ENCODE measurements at regions not wholly inside any gene's neighbourhood (a gene's known extent, or its start where the extent isn't known, plus 50 kb on each side); places are given as distances from the start of the nearest gene placed in this dataset.

- DNase-seq (ENCODE audit: low read depth, low spot score): no peak
Measured at GRCh38 chr21:38151021-38151645, 105.7 kb upstream of the KCNJ15 start.

GRCh38 chr21:38156200-38156599 is 100.6 kb upstream of the KCNJ15 start:
- no peak for DNase-seq (ENCODE audit: low read depth, low spot score)

GRCh38 chr21:38159355-38159754 is 97.4 kb upstream of the KCNJ15 start:
- DNase-seq (ENCODE audit: low read depth, low spot score): peak; percentile 62

GRCh38 chr21:38165466-38166172 is 91.2 kb upstream of the KCNJ15 start:
- DNase-seq (ENCODE audit: low read depth, low spot score): no peak

GRCh38 chr21:38166173-38166535 is 90.6 kb upstream of the KCNJ15 start:
- DNase-seq (ENCODE audit: low read depth, low spot score): no peak

GRCh38 chr21:38167345-38167744 is 89.4 kb upstream of the KCNJ15 start:
- DNase-seq (ENCODE audit: low read depth, low spot score): no peak

GRCh38 chr21:38170283-38170682 is 86.5 kb upstream of the KCNJ15 start:
- DNase-seq (ENCODE audit: low read depth, low spot score): no peak

- no peak for DNase-seq (ENCODE audit: low read depth, low spot score)
Measured at GRCh38 chr21:38170704-38171682, 85.8 kb upstream of the KCNJ15 start.

- peak; percentile 10 for DNase-seq (ENCODE audit: low read depth, low spot score)
Measured at GRCh38 chr21:38171723-38172344, 85.0 kb upstream of the KCNJ15 start.

- DNase-seq (ENCODE audit: low read depth, low spot score): no peak
Measured at GRCh38 chr21:38173276-38174035, 83.3 kb upstream of the KCNJ15 start.

GRCh38 chr21:38175306-38175705 is 81.5 kb upstream of the KCNJ15 start:
- DNase-seq (ENCODE audit: low read depth, low spot score): no peak

GRCh38 chr21:38177919-38178652 is 78.7 kb upstream of the KCNJ15 start:
- DNase-seq (ENCODE audit: low read depth, low spot score): no peak

- no peak for DNase-seq (ENCODE audit: low read depth, low spot score)
Measured at GRCh38 chr21:38178653-38179470, 77.9 kb upstream of the KCNJ15 start.

GRCh38 chr21:38179511-38179910 is 77.3 kb upstream of the KCNJ15 start:
- no peak for DNase-seq (ENCODE audit: low read depth, low spot score)

- DNase-seq (ENCODE audit: low read depth, low spot score): no peak
Measured at GRCh38 chr21:38181096-38181495, 75.7 kb upstream of the KCNJ15 start.

GRCh38 chr21:38182370-38182985 is 74.3 kb upstream of the KCNJ15 start:
- no peak for DNase-seq (ENCODE audit: low read depth, low spot score)

GRCh38 chr21:38183961-38184360 is 72.8 kb upstream of the KCNJ15 start:
- no peak for DNase-seq (ENCODE audit: low read depth, low spot score)

GRCh38 chr21:38186661-38187270 is 70.0 kb upstream of the KCNJ15 start:
- DNase-seq (ENCODE audit: low read depth, low spot score): no peak

- no peak for DNase-seq (ENCODE audit: low read depth, low spot score)
Measured at GRCh38 chr21:38188037-38188436, 68.8 kb upstream of the KCNJ15 start.

Measured in smooth muscle cell of the brain vasculature (primary cell).